Common myeloid progenitor, CD34-positive (primary cell): ENCODE measurements at regions not wholly inside any gene's neighbourhood (a gene's known extent, or its start where the extent isn't known, plus 50 kb on each side); places are given as distances from the start of the nearest gene placed in this dataset.

ENCODE experiments used
- CTCF ChIA-PET: fragments of 350-600 bp; sonication (Branson Sonifier 250); formaldehyde crosslinking; loops from one replicate; lab custom pipeline; 2021; ENCODE audit warnings: antibody characterized with exemption; lab: Charles Lee
- POLR2A ChIA-PET: fragments of 350-600 bp; sonication (Branson Sonifier 250); formaldehyde crosslinking; loops from one replicate; lab custom pipeline; 2021; ENCODE audit warnings: antibody characterized with exemption; lab: Charles Lee
- DNase-seq, 3 donors: peaks; one replicate each; pipeline versions ENCODE4 v3.0.0 to v3.0.0-alpha.2; 2013
- H3K27ac ChIP-seq, 2 experiments: 1 replicate in 1 of 2; 2 replicates in 1 of 2; pipeline ENCODE4 v1.7.0; 2013; ENCODE audit warnings: inconsistent platforms in 2 of 2, low read length in 2 of 2, mild to moderate bottlenecking in 2 of 2, low read depth in 1 of 2, moderate library complexity in 1 of 2; ENCODE audit not compliant: severe bottlenecking in 2 of 2, insufficient read depth in 1 of 2, poor library complexity in 1 of 2
- H3K27me3 ChIP-seq, 5 experiments: replicated peaks in 2 of 5; 1 replicate in 3 of 5; 2 replicates in 2 of 5; pipeline versions ENCODE4 v1.6.1 to v1.7.0; 2013; ENCODE audit warnings: low read length in 4 of 5, mild to moderate bottlenecking in 2 of 5, moderate library complexity in 2 of 5, inconsistent platforms in 1 of 5; ENCODE audit not compliant: insufficient read depth in 5 of 5, control insufficient read depth in 4 of 5
- H3K36me3 ChIP-seq, 4 experiments: 1 replicate in 2 of 4; 2 replicates in 2 of 4; pipeline versions ENCODE4 v1.6.1 to v1.7.0; 2013; ENCODE audit warnings: low read length in 3 of 4, control low read depth in 1 of 4, mild to moderate bottlenecking in 1 of 4; ENCODE audit not compliant: control insufficient read depth in 4 of 4, insufficient read depth in 4 of 4
- H3K4me1 ChIP-seq, 4 experiments: 1 replicate in 3 of 4; 2 replicates in 1 of 4; pipeline versions ENCODE4 v1.6.1 to v1.7.1; 2013; ENCODE audit warnings: low read length in 3 of 4, mild to moderate bottlenecking in 3 of 4, control low read depth in 1 of 4, inconsistent platforms in 1 of 4, moderate library complexity in 1 of 4; ENCODE audit not compliant: control insufficient read depth in 4 of 4, insufficient read depth in 4 of 4; ENCODE audit errors: control extremely low read depth in 1 of 4
- H3K4me3 ChIP-seq, 7 experiments: 1 replicate in 4 of 7; 2 replicates in 3 of 7; pipeline versions ENCODE4 v1.5.1 to v1.7.0; 2013; ENCODE audit warnings: mild to moderate bottlenecking in 7 of 7, low read length in 6 of 7, moderate library complexity in 6 of 7, inconsistent platforms in 2 of 7, low read depth in 2 of 7, control low read depth in 1 of 7; ENCODE audit not compliant: insufficient read depth in 4 of 7, control insufficient read depth in 1 of 7; ENCODE audit errors: extremely low read depth in 1 of 7
- H3K9me3 ChIP-seq, 5 experiments: 1 replicate in 4 of 5; 2 replicates in 1 of 5; pipeline versions ENCODE4 v1.6.1 to v1.7.1; 2013; ENCODE audit warnings: low read length in 4 of 5, mild to moderate bottlenecking in 2 of 5, inconsistent platforms in 1 of 5, low read depth in 1 of 5, moderate library complexity in 1 of 5; ENCODE audit not compliant: control insufficient read depth in 4 of 5, insufficient read depth in 2 of 5; ENCODE audit errors: control extremely low read depth in 1 of 5
- WGBS: methylation state at CpG from one replicate; pipeline ENCODE4 v1.1.5; 2013; ENCODE audit not compliant: insufficient coverage; 5-methylcytosine and 5-hydroxymethylcytosine counted together

GRCh38 chr3:6512172-6512800 lies 348.6 kb upstream of the GRM7 start:
- DNase-seq = no peak
- no peaks in the 10 kb centered on the region for H3K4me1 ChIP-seq
- H3K4me3 ChIP-seq = no peak overlapping the region
- no peaks in the 10 kb centered on the region for H3K27me3 ChIP-seq
- POLR2A ChIA-PET = no interaction called here
- 100% methylated on average over 2 of the region's 2 CpGs for WGBS
- H3K9me3 ChIP-seq = no peaks in the 10 kb centered on the region
- no peaks in the 10 kb centered on the region for H3K36me3 ChIP-seq
- CTCF ChIA-PET = no interaction called here
- no peak overlapping the region for H3K27ac ChIP-seq

GRCh38 chr3:6516143-6516542 lies 344.8 kb upstream of the GRM7 start:
- H3K4me3 ChIP-seq = no peak overlapping the region
- H3K4me1 ChIP-seq = no peaks in the 10 kb centered on the region
- CTCF ChIA-PET = no interaction called here
- H3K27me3 ChIP-seq = no peaks in the 10 kb centered on the region
- no peaks in the 10 kb centered on the region for H3K9me3 ChIP-seq
- no peaks in the 10 kb centered on the region for H3K36me3 ChIP-seq
- no peak overlapping the region for H3K27ac ChIP-seq
- no peak for DNase-seq
- POLR2A ChIA-PET = no interaction called here

- H3K27ac ChIP-seq = no peak overlapping the region
- H3K4me3 ChIP-seq = no peak overlapping the region
- DNase-seq = no peak
- ChIA-PET POLR2A (no interaction called here), CTCF (no interaction called here)
- no peaks in the 10 kb centered on the region for H3K27me3 ChIP-seq
- no peaks in the 10 kb centered on the region for H3K36me3 ChIP-seq
- H3K4me1 ChIP-seq = no peaks in the 10 kb centered on the region
- WGBS = 100% methylated on average over 1 of the region's 2 CpGs
- H3K9me3 ChIP-seq = no peaks in the 10 kb centered on the region
Observed at GRCh38 chr3:6516694-6517093, 344.2 kb upstream of the GRM7 start.

- DNase-seq = no peak
- Histone ChIP-seq H3K9me3 (no peaks in the 10 kb centered on the region), H3K27ac (no peak overlapping the region), H3K4me1 (no peaks in the 10 kb centered on the region), H3K27me3 (no peaks in the 10 kb centered on the region), H3K4me3 (no peak overlapping the region), H3K36me3 (no peaks in the 10 kb centered on the region)
- ChIA-PET CTCF (no interaction called here), POLR2A (no interaction called here)
- 100% methylated on average over 6 of the region's 6 CpGs for WGBS
Observed at GRCh38 chr3:6518709-6519345, 342.1 kb upstream of the GRM7 start.

GRCh38 chr3:6521369-6522113 lies 339.4 kb upstream of the GRM7 start:
- H3K4me3 ChIP-seq = no peak overlapping the region
- no peak overlapping the region for H3K27ac ChIP-seq
- H3K36me3 ChIP-seq = no peaks in the 10 kb centered on the region
- H3K9me3 ChIP-seq = no peaks in the 10 kb centered on the region
- no CpG with 5 or more reads among the region's 2 CpGs for WGBS
- ChIA-PET CTCF (no interaction called here), POLR2A (no interaction called here)
- H3K4me1 ChIP-seq = no peaks in the 10 kb centered on the region
- DNase-seq = no peak
- no peaks in the 10 kb centered on the region for H3K27me3 ChIP-seq

GRCh38 chr3:6522191-6522590 lies 338.7 kb upstream of the GRM7 start:
- no peak for DNase-seq
- Histone ChIP-seq H3K27me3 (no peaks in the 10 kb centered on the region), H3K36me3 (no peaks in the 10 kb centered on the region), H3K9me3 (no peaks in the 10 kb centered on the region), H3K4me3 (no peak overlapping the region), H3K4me1 (no peaks in the 10 kb centered on the region), H3K27ac (no peak overlapping the region)
- ChIA-PET POLR2A (no interaction called here), CTCF (no interaction called here)

GRCh38 chr3:6523043-6523442 lies 337.9 kb upstream of the GRM7 start:
- H3K9me3 ChIP-seq = no peaks in the 10 kb centered on the region
- H3K27me3 ChIP-seq = no peaks in the 10 kb centered on the region
- no peaks in the 10 kb centered on the region for H3K36me3 ChIP-seq
- H3K4me3 ChIP-seq = no peak overlapping the region
- H3K4me1 ChIP-seq = no peaks in the 10 kb centered on the region
- no peak overlapping the region for H3K27ac ChIP-seq
- 100% methylated on average over 1 of the region's 2 CpGs for WGBS
- POLR2A ChIA-PET = no interaction called here
- no peak for DNase-seq
- CTCF ChIA-PET = no interaction called here
